ENCODE measurements at regions not wholly inside any gene's neighbourhood (a gene's known extent, or its start where the extent isn't known, plus 50 kb on each side); places are given as distances from the start of the nearest gene placed in this dataset.
A peak's percentile ranks its signal among the peaks of the same experiment; 100 is the strongest.

- H3K9me3 Mint-ChIP-seq = no peaks in the 10 kb centered on the region
- H3K27me3 Mint-ChIP-seq = peaks cover 5% of the 10 kb centered on the region
- intact Hi-C loops (cut with micrococcal nuclease) = no loop called here
- no peaks in the 10 kb centered on the region for H3K36me3 Mint-ChIP-seq (ENCODE audit: low read depth)
- no peaks in the 10 kb centered on the region for H3K4me1 Mint-ChIP-seq
- no peak for DNase-seq
- H3K27ac Mint-ChIP-seq = no peak overlapping the region
- no peak overlapping the region for H3K4me3 Mint-ChIP-seq
Observed at GRCh38 chr11:45061641-45062040, 84.8 kb upstream of the PRDM11 start.

DNA sequence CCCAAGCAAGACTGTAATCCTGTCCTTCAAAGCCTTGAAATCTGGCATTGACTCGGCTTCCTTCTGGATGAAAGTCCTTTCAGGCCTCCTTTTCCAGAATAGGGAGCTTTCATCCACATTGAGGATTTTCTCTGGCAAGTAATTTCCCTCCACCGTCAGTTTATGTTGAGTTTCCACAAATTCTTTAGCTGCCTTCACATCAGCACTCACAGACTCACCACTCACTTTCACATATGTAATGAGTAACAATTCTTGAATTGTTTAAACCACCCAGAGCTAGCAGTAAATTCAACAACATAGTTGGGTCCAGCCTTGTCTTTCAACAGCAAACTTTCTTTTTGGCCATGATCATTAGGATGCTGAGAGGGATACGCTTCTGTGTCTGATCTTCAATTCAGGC lies 84.3 kb upstream of the PRDM11 start:
- peaks cover 5% of the 10 kb centered on the region for H3K27me3 Mint-ChIP-seq
- H3K4me3 Mint-ChIP-seq = no peak overlapping the region
- H3K4me1 Mint-ChIP-seq = no peaks in the 10 kb centered on the region
- DNase-seq = no peak
- H3K36me3 Mint-ChIP-seq (ENCODE audit: low read depth) = no peaks in the 10 kb centered on the region
- no peaks in the 10 kb centered on the region for H3K9me3 Mint-ChIP-seq
- no peak overlapping the region for H3K27ac Mint-ChIP-seq
- intact Hi-C loops (cut with micrococcal nuclease) = no loop called here

GRCh38 chr11:45062974-45063635 lies 83.3 kb upstream of the PRDM11 start:
- Mint-ChIP-seq H3K27me3 (peaks cover 6% of the 10 kb centered on the region), H3K4me3 (no peak overlapping the region), H3K4me1 (no peaks in the 10 kb centered on the region), H3K36me3 (ENCODE audit: low read depth) (no peaks in the 10 kb centered on the region), H3K27ac (no peak overlapping the region), H3K9me3 (no peaks in the 10 kb centered on the region)
- intact Hi-C loops (cut with micrococcal nuclease) = no loop called here
- no peak for DNase-seq

DNA sequence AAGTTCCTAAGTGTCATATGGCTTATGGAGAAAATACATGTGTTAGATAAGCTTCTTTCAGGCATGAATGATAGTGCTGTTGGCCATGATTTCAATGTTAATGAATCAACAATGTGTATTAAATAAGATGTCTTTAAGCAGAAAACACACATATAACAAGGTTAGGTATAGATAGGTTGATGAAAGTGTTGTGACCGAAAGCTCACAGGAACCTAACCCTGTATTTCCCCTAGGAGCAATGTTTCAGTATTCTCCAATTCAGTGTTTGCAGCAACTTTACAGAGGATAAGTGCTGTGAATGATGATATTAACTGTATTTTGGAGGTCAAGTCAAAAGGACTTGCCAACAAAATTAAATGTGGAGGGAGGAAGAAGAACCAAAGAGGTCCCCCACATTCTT lies 82.8 kb upstream of the PRDM11 start:
- H3K4me3 Mint-ChIP-seq = no peak overlapping the region
- no peak for DNase-seq
- no peaks in the 10 kb centered on the region for H3K36me3 Mint-ChIP-seq (ENCODE audit: low read depth)
- peaks cover 8% of the 10 kb centered on the region for H3K27me3 Mint-ChIP-seq
- H3K27ac Mint-ChIP-seq = no peak overlapping the region
- intact Hi-C loops (cut with micrococcal nuclease) = no loop called here
- H3K4me1 Mint-ChIP-seq = no peaks in the 10 kb centered on the region
- H3K9me3 Mint-ChIP-seq = no peaks in the 10 kb centered on the region

DNA sequence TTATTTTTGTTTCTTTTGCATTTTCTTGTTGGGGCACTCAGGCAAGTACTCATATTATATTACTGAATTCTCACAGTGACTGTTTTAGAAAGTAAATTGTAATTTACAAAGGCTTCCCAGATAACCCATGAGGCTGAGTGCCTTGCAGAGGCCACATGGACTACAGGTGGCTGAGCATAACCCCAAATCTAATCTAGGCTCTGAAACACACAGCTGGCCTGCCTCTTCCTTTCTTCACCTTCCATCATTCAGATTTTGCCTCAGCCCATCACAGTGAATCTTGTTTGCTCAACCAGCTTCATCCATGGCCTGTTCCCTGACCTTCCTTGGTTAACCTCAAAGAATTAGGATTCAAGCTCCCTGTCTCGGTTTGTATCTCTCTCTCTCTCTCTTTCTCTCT lies 78.5 kb upstream of the PRDM11 start:
- DNase-seq = no peak
- Mint-ChIP-seq H3K4me1 (no peaks in the 10 kb centered on the region), H3K27ac (no peak overlapping the region), H3K4me3 (no peak overlapping the region), H3K27me3 (peaks cover 14% of the 10 kb centered on the region), H3K9me3 (no peaks in the 10 kb centered on the region), H3K36me3 (ENCODE audit: low read depth) (no peaks in the 10 kb centered on the region)
- intact Hi-C loops (cut with micrococcal nuclease) = no loop called here

DNA sequence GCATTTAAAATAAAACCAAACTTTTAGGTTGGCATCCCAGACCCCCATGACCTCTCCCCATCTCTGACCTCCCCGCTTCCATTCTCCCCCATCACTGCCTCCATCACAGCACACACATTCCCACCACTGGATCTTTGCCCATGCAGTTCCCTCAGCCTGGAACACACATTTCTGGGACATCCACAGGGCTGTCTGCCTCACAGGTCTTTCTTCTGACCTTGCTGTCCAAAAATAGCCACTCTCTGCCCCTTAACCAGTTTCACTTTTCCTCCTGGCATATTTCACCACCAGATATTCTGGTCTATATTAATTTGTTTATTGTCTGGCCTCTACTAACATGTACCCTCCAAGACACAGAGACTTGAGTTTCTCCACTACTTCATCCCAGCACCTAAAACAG lies 75.2 kb upstream of the PRDM11 start:
- intact Hi-C loops (cut with micrococcal nuclease) = no loop called here
- H3K4me3 Mint-ChIP-seq = no peak overlapping the region
- DNase-seq = no peak
- no peak overlapping the region for H3K27ac Mint-ChIP-seq
- H3K27me3 Mint-ChIP-seq = peaks cover 9% of the 10 kb centered on the region
- no peaks in the 10 kb centered on the region for H3K4me1 Mint-ChIP-seq
- no peaks in the 10 kb centered on the region for H3K36me3 Mint-ChIP-seq (ENCODE audit: low read depth)
- no peaks in the 10 kb centered on the region for H3K9me3 Mint-ChIP-seq

GRCh38 chr11:45073685-45074141 lies 72.7 kb upstream of the PRDM11 start:
- no peak for DNase-seq
- peaks cover 6% of the 10 kb centered on the region for H3K27me3 Mint-ChIP-seq
- no peaks in the 10 kb centered on the region for H3K36me3 Mint-ChIP-seq (ENCODE audit: low read depth)
- intact Hi-C loops (cut with micrococcal nuclease) = no loop called here
- no peaks in the 10 kb centered on the region for H3K4me1 Mint-ChIP-seq
- no peaks in the 10 kb centered on the region for H3K9me3 Mint-ChIP-seq
- no peak overlapping the region for H3K4me3 Mint-ChIP-seq
- no peak overlapping the region for H3K27ac Mint-ChIP-seq

DNA sequence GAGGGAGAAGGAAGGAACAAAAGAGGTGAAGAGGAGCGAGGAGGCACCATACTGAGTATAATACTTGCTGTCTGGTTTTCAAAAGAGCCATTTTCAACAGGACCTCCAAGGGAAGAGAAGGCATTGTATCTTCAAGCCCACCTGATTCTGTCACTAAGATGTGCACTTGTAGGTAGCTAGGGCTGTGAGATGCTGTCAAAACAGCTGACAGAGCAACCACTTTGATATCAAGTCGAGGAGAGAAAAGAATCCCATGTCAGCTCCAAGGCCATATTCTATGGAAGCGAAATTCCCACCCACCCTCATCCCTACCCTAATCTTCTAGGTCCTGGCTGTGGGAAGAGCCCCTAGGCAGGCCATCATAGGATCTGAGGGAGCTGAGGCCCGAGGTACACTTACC lies 70.9 kb upstream of the PRDM11 start:
- H3K27me3 Mint-ChIP-seq = peaks cover 6% of the 10 kb centered on the region
- intact Hi-C loops (cut with micrococcal nuclease) = no loop called here
- H3K4me1 Mint-ChIP-seq = peaks cover 15% of the 10 kb centered on the region
- H3K36me3 Mint-ChIP-seq (ENCODE audit: low read depth) = no peaks in the 10 kb centered on the region
- H3K4me3 Mint-ChIP-seq = no peak overlapping the region
- H3K27ac Mint-ChIP-seq = no peak overlapping the region
- no peak for DNase-seq
- H3K9me3 Mint-ChIP-seq = no peaks in the 10 kb centered on the region

DNA sequence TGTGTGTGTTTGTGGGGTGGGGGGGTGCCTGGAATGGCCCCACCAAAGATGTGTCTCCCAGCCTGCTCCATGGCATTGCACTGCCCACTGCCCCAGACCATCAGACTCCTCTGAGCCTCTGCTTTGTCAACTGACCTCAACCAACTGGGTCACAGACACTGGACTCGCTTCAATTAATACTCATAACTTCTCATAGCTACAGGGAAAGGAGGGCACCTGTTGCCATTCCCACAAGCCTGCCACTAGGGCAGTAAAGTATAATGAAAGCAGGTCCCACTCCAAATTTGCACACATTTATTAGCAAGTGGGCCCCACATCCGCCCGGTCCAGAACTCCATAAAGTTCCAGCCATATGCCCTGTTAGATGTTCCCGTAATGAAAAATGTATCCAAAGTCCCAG lies 70.5 kb upstream of the PRDM11 start:
- Mint-ChIP-seq H3K27me3 (peaks cover 6% of the 10 kb centered on the region), H3K4me1 (peaks cover 19% of the 10 kb centered on the region), H3K4me3 (no peak overlapping the region), H3K27ac (no peak overlapping the region), H3K9me3 (no peaks in the 10 kb centered on the region), H3K36me3 (ENCODE audit: low read depth) (no peaks in the 10 kb centered on the region)
- intact Hi-C loops (cut with micrococcal nuclease) = no loop called here
- DNase-seq = no peak

DNA sequence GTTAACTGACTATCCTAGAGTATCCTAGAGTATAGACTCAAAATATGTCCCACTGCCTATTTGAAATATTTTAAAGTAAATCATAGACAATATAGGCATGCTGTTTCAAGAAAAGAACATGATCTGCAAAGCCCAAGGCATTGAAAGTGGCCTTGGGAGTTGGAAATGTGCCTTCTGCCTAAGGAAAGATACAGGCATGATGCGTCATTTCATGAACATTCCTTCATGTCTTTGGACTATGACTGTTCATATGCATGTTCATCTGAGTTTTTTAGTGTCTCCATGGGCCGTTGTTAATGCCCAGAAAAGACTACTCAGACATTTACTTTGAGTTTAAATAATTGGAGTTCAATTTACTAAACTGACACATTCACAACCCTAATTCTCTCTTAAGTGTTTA lies 69.7 kb upstream of the PRDM11 start:
- DNase-seq = no peak
- intact Hi-C loops (cut with micrococcal nuclease) = no loop called here
- Mint-ChIP-seq H3K36me3 (ENCODE audit: low read depth) (no peaks in the 10 kb centered on the region), H3K27ac (no peak overlapping the region), H3K27me3 (no peaks in the 10 kb centered on the region), H3K9me3 (no peaks in the 10 kb centered on the region), H3K4me1 (peaks cover 19% of the 10 kb centered on the region), H3K4me3 (no peak overlapping the region)

DNA sequence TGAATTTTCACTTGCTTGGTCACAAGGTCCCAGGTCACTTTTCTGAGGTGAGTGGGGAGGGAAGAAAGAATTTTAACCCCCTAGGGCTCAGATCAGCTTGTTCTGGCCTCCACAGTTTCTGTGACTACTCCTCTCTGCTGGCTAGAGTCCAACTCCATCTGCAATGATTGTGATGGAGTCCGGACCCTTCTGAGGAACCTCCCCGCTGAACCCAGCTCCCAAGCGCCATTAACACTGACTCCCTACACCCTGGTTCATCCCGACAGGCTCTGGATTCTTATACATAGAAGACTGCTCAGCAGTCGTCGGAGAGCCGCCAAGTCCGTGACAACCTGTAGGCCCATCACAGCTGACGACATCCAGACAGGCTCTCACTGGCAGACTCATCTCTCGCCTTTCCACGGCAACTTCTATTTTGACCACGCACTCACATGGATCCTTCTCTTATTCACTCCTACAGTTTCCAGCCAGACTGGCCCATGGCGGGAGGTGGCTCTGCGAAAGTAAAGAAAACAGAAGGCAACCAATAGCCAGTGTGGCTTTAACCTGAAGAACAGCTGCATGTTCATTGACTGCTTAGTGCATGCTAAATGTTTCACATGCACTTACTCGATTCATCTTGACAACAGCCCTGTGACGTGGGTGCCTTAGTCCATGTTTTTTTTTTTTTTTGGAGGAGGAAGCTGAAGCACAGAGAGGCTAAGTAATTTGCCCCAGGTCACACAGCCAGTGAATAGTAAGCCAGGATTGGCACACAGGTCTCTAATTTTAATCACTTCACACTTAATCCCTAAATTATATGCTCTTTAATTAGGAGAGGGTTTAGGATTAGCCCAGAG lies 68.0 kb upstream of the PRDM11 start:
- Mint-ChIP-seq H3K27me3 (no peaks in the 10 kb centered on the region), H3K4me1 (peaks cover 19% of the 10 kb centered on the region), H3K9me3 (no peaks in the 10 kb centered on the region), H3K4me3 (no peak overlapping the region), H3K27ac (no peak overlapping the region), H3K36me3 (ENCODE audit: low read depth) (no peaks in the 10 kb centered on the region)
- intact Hi-C loops (cut with micrococcal nuclease) = no loop called here
- no peak for DNase-seq

DNA sequence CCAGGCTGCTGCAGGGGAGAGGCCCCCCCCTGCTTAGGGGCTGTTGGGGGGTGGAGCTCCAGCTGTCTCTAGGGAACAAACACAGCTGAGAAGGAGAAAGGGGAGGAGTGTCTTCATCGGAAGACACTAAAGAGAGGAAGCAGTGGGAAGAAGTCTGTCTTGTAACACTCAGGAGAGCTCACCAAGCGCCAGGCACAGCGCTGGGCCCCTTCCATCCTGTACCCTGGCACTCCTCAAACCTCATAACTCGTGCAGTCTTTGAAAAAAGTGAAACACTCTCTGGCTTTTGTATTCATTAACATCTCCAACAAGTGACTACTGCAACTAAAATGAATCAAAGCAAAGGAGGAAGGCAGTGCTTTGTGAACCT lies 67.4 kb upstream of the PRDM11 start:
- intact Hi-C loops (cut with micrococcal nuclease) = no loop called here
- Mint-ChIP-seq H3K36me3 (ENCODE audit: low read depth) (no peaks in the 10 kb centered on the region), H3K9me3 (no peaks in the 10 kb centered on the region), H3K4me3 (no peak overlapping the region), H3K27me3 (no peaks in the 10 kb centered on the region), H3K4me1 (peaks cover 23% of the 10 kb centered on the region), H3K27ac (no peak overlapping the region)
- no peak for DNase-seq

DNA sequence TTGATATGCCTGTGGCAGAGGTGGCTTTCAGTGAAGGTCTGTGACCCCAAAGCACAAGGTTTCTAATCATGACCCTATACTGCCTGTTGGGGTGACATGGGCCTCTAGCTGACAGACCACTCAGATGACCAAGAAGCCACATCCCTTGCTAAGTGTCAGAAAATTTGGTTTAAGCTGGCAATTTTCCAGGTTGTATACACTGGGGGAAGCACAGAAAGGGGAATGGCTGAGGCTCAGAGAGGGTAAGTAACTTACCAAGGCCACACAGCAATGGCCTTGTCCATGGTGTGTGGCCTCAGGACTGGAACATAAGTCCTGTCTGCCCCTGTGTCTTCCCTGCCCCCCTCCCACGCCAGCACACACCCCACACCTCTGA lies 66.9 kb upstream of the PRDM11 start:
- Mint-ChIP-seq H3K27ac (no peak overlapping the region), H3K27me3 (no peaks in the 10 kb centered on the region), H3K4me3 (no peak overlapping the region), H3K36me3 (ENCODE audit: low read depth) (no peaks in the 10 kb centered on the region), H3K9me3 (no peaks in the 10 kb centered on the region), H3K4me1 (peaks cover 23% of the 10 kb centered on the region)
- DNase-seq = no peak
- intact Hi-C loops (cut with micrococcal nuclease) = no loop called here

DNA sequence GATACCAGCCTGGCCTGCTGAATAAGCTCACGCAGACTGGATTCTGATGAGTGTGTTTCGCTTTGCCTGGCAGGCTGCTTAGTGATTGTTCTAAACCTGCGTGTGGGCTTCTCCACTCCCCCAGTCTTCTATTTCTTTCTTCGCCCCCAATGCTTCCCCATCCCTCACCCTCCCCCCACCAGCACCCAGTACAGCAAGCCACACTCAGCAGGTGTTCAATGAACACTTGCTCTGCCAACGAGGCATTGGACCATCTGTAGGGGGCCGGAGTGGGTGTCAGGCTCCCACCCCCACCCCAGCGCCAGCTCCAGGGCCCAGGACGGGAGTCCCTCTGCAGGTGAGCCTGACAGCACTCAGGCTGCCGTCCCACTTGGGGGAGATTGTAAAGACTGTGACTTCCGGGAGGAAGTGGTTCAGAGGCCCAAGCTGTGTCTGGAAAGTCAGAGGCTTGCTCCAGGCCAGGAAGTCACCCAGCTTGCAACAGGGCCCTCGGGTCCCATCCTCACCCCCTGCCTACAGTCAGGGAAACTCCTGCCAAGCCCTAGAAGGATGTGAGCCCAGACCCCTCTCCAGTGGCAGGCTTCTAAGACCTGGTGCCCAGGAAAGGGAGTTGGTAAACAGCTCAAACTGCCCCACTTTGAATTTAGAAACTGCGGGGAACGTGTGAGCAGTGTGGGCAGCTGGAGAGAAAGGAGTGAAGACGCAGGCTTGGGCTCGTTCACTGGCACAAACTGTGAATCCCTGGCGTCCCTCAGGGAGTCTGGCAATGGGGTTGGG lies 66.3 kb upstream of the PRDM11 start:
- peaks cover 2% of the 10 kb centered on the region for H3K27me3 Mint-ChIP-seq
- H3K4me3 Mint-ChIP-seq = peak overlapping the region; percentile 43
- H3K4me1 Mint-ChIP-seq = peaks cover 23% of the 10 kb centered on the region
- H3K36me3 Mint-ChIP-seq (ENCODE audit: low read depth) = no peaks in the 10 kb centered on the region
- peak; percentile 85 for DNase-seq
- H3K9me3 Mint-ChIP-seq = no peaks in the 10 kb centered on the region
- intact Hi-C loops (cut with micrococcal nuclease) = no loop called here
- H3K27ac Mint-ChIP-seq = peak overlapping the region; percentile 84

Measured in activated CD4-positive, alpha-beta T cell treated with anti-CD3 and anti-CD28 coated beads, Interleukin-2, amount 10 ng/mL, durations not matched to agents 24 days and 14 days (primary cell).